Thymus (tissue), 11 donors: ENCODE measurements at regions not wholly inside any gene's neighbourhood (a gene's known extent, or its start where the extent isn't known, plus 50 kb on each side); places are given as distances from the start of the nearest gene placed in this dataset.
"Not testable (repeated sequence)": the region's sequence is repeated elsewhere in the genome, so short reads cannot be mapped to it uniquely, and the experiment has no call there.

ENCODE experiments used
- DNase-seq, 9 donors: peaks; one replicate each; pipeline ENCODE4 v3.0.0-alpha.2; 2013; ENCODE audit warnings: low spot score in 9 of 9, low read depth in 6 of 9, missing footprints in 1 of 9
- H3K27ac ChIP-seq, 2 donors: one replicate each; pipeline ENCODE4 v1.5.1; 2013; ENCODE audit warnings: control low read depth in 1 of 2, low read depth in 1 of 2, low read length in 1 of 2, mild to moderate bottlenecking in 1 of 2, moderate library complexity in 1 of 2
- H3K27me3 ChIP-seq, 2 donors: one replicate each; pipeline ENCODE4 v1.5.1; 2013; ENCODE audit warnings: low read length in 1 of 2; ENCODE audit not compliant: control insufficient read depth in 2 of 2, insufficient read depth in 1 of 2
- H3K36me3 ChIP-seq, 2 donors: one replicate each; pipeline ENCODE4 v1.5.1; 2013; ENCODE audit warnings: low read length in 1 of 2, mild to moderate bottlenecking in 1 of 2, moderate library complexity in 1 of 2; ENCODE audit not compliant: control insufficient read depth in 2 of 2, insufficient read depth in 2 of 2
- H3K4me1 ChIP-seq, 2 donors: one replicate each; pipeline ENCODE4 v1.5.1; 2013; ENCODE audit warnings: low read length in 2 of 2; ENCODE audit not compliant: control insufficient read depth in 2 of 2, insufficient read depth in 2 of 2
- H3K4me3 ChIP-seq, 2 donors: one replicate each; pipeline ENCODE4 v1.5.1; 2013; ENCODE audit warnings: low read length in 2 of 2, control low read depth in 1 of 2, mild to moderate bottlenecking in 1 of 2
- H3K9me3 ChIP-seq, 2 donors: one replicate each; pipeline ENCODE4 v1.5.1; 2013; ENCODE audit warnings: low read length in 1 of 2, mild to moderate bottlenecking in 1 of 2; ENCODE audit not compliant: control insufficient read depth in 2 of 2, insufficient read depth in 1 of 2
- WGBS: extraction: QIAGEN DNeasy Blood & Tissue Kit; methylation state at CpG from one replicate; pipeline ENCODE4 v1.1.7; 2013; 5-methylcytosine and 5-hydroxymethylcytosine counted together
- donor health status: healthy.

DNA sequence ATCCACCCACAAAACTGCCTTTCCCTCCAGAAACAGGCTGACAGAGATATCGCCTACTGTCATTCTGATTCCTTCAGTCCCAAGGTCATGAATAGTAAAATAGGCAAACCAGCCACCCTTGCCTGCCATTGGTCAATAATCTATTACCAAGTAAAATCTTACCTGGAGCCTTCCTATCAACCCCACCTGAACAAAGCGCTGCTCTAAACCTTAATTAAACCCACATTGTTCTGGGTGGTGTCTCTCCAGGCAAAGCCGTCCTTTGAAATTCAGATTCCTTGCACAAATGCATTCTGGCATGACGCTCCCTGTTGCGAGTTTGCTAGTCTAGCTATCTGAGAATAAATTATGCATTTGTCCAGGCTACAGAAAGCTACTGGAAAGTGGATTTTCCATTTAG is 291.6 kb upstream of the ECI2 start:
- H3K9me3 ChIP-seq = peaks cover 0 to 7% of the 10 kb centered on the region in 2 donors
- no peaks in the 10 kb centered on the region for H3K36me3 ChIP-seq
- WGBS = 96% methylated on average over 5 of the region's 5 CpGs
- DNase-seq = no peak
- no peaks in the 10 kb centered on the region for H3K4me1 ChIP-seq
- H3K27me3 ChIP-seq = no peaks in the 10 kb centered on the region
- H3K27ac ChIP-seq = no peak overlapping the region
- no peak overlapping the region for H3K4me3 ChIP-seq

DNA sequence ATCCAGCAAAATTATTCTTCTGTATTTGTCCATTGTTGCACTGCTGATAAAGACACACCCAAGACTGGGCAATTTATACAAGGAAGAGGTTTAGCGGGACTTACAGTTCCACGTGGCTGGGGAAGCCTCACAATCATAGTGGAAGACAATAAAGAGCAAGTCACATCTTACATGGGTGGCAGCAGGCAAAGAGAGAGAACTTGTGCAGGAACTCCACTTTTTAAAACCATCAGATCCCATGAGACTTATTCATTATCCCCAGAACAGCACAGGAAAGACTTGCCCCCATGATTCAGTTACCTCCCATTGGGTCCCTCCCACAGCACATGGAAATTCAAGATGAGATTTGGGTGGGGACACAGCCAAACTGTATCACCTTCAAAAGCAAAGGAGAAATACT is 286.5 kb upstream of the ECI2 start:
- H3K4me1 ChIP-seq = no peaks in the 10 kb centered on the region
- WGBS = 89% methylated on average over 2 of the region's 2 CpGs

DNA sequence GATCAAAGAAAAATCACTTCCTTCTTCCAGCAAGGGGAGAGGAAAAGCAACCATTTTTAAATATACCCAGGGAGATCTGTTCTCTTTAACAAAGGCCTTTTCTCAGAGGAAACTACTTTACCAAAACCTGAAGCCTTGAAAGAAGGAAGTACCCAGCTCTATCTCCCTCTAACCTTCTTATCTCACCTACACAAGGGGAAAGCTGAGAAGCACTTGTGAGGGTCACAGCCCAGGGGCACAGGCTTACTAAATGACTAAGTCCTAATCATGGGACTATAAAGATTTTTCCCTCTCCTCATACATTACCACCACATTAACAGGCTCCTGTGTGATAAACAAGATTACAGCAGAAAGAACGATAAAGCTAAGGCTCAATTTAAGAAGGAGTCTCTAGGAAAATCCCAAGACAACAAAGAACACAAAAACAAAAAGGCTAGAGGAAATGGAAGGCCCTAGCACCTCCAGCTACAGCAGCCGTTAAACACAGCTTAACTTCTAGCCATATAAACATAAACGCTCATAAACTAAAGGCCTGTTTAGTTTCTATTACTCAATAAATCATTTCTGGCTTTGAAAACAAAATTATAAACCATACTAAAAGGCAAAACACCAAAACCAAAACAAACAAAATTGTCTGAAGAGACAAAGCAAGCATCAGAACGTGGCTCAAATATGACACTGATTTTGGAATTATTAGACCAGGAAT is 284.9 kb upstream of the ECI2 start:
- DNase-seq = no peak
- Histone ChIP-seq H3K27me3 (no peaks in the 10 kb centered on the region), H3K4me1 (no peaks in the 10 kb centered on the region), H3K27ac (no peak overlapping the region), H3K36me3 (no peaks in the 10 kb centered on the region), H3K9me3 (peaks cover 0 to 3% of the 10 kb centered on the region in 2 donors), H3K4me3 (no peak overlapping the region)
- WGBS = 93% methylated on average over 4 of the region's 4 CpGs

More for the DNA sequence above, 286.5 kb upstream of the ECI2 start:
- no peaks in the 10 kb centered on the region for H3K27me3 ChIP-seq
- peaks cover 0 to 3% of the 10 kb centered on the region in 2 donors for H3K9me3 ChIP-seq
- H3K4me3 ChIP-seq = no peak overlapping the region
- no peaks in the 10 kb centered on the region for H3K36me3 ChIP-seq
- H3K27ac ChIP-seq = no peak overlapping the region
- no peak for DNase-seq

DNA sequence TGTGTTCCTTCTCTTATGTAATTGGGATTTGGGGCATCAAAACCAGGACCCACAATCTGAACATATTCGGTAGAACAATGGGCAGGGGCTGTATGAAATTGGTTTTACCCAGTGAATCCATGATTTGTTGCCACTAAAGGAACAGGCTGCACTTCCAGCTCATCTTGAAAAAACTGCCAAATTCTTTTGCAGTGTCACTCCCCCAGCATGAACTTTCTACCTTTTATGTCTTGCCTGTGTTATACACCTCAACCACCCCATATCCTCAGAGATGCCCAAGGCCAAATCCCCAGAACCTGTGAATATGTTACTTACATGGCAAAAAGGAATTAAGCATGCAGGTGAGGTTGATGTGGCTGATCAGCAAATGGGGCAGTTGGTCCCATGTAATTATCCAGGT is 280.2 kb upstream of the ECI2 start:
- no peaks in the 10 kb centered on the region for H3K4me1 ChIP-seq
- no peak overlapping the region for H3K4me3 ChIP-seq
- H3K27me3 ChIP-seq = no peaks in the 10 kb centered on the region
- no peak overlapping the region for H3K27ac ChIP-seq
- no peaks in the 10 kb centered on the region for H3K36me3 ChIP-seq
- no peaks in the 10 kb centered on the region for H3K9me3 ChIP-seq
- DNase-seq = no peak
- 98% methylated on average over 1 of the region's 1 CpG for WGBS

DNA sequence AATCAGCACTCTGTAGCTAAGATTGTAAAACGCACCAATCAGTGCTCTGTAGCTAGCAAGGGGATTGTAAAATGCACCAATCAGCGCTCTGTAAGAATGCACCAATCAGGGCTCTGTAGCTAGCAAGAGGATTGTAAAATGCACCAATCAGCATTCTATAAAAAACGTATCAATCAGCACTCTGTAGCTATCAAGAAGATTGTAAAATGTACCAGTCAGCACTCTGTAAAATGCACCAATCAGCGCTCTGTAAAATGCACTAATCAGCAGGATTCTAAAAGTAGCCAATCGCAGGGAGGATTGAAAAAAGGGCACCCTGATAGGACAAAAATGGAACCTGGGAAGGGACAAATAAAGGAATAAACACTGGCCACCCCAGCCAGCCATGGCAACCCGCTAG is 278.7 kb upstream of the ECI2 start:
- DNase-seq, H3K4me3 ChIP-seq, H3K36me3 ChIP-seq, H3K4me1 ChIP-seq, H3K27ac ChIP-seq, H3K27me3 ChIP-seq, H3K9me3 ChIP-seq: not testable (repeated sequence)
- WGBS = 88% methylated on average over 6 of the region's 6 CpGs

DNA sequence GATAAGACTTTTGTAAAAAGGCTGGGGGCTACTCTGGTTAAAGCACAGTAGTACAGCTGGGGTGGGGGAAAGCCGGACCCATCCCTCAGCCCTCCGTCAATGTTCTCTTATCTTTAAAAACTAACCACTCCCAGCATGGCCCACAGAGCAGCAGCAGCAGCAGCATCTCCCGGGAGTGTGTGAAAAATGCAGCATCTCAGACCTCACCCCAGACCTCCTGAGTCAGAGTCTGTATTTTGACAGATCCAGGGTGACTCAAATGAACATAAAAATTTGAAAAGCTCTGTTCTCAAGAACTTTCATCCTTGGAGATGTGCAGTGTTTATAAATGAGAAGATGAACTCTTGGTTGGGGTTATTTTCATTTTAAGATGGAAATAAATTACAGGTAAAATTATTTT is 277.7 kb upstream of the ECI2 start:
- Histone ChIP-seq H3K9me3 (no peaks in the 10 kb centered on the region), H3K4me3 (no peak overlapping the region), H3K36me3 (no peaks in the 10 kb centered on the region), H3K4me1 (no peaks in the 10 kb centered on the region), H3K27me3 (no peaks in the 10 kb centered on the region), H3K27ac (no peak overlapping the region)
- no peak for DNase-seq
- WGBS = 97% methylated on average over 3 of the region's 3 CpGs

DNA sequence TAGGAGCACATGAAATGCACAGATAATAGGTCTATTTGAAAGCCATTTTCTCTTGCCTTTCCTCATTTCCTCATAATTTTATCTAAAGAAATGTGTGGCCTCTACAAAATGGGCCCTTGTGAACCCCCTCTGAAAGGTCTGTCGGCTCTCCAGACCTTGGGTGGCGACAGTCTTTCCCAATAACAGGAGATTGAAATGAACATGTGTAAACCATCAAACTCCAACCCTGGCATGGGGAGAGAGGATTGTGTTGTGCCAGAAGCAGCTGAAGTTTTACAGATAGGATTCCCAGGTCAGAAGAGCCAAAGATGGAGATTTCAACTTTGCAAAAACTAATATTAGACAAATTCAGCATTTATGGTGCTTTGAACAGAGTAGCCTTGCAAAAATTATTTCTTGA is 277.1 kb upstream of the ECI2 start:
- WGBS = 98% methylated on average over 2 of the region's 2 CpGs
- no peaks in the 10 kb centered on the region for H3K36me3 ChIP-seq
- no peaks in the 10 kb centered on the region for H3K4me1 ChIP-seq
- H3K27me3 ChIP-seq = no peaks in the 10 kb centered on the region
- no peaks in the 10 kb centered on the region for H3K9me3 ChIP-seq
- DNase-seq = no peak
- no peak overlapping the region for H3K27ac ChIP-seq
- H3K4me3 ChIP-seq = no peak overlapping the region

DNA sequence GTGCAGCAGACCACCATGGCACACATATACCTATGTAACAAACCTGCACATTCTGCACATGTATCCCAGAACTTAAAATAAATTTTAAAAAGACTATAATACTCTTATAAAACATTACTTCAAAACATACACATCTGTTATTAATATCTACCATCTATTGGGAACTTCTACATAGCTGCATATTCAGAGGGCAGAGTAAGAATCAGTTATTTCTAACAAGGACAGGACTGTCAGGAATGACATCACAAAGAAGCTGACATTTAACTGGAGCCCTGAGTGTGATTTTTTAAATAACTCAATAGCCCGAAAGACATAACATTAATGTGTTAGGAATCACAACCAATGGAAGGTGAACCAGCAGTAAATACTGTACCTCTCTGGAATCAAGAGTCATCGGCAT is 276.7 kb upstream of the ECI2 start:
- no peaks in the 10 kb centered on the region for H3K9me3 ChIP-seq
- H3K4me3 ChIP-seq = no peak overlapping the region
- H3K27ac ChIP-seq = no peak overlapping the region
- H3K27me3 ChIP-seq = no peaks in the 10 kb centered on the region
- DNase-seq = no peak
- WGBS = 50% methylated on average over 2 of the region's 2 CpGs
- no peaks in the 10 kb centered on the region for H3K36me3 ChIP-seq
- no peaks in the 10 kb centered on the region for H3K4me1 ChIP-seq

DNA sequence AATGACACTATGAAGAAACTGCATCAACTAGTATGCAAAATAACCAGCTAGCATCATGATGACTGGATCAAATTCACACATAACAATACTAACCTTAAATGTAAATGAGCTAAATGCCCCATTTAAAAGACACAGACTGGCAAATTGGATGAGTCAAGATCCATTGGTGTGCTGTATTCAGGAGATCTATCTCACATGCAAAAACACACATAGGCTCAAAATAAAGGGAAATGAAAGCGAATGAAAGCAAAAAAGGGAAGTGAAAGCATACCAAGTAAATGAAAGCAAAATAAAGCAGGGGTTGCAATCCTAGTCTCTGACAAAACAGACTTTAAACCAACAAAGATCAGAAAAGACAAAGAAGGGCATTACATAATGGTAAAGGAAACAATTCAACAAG is 272.3 kb upstream of the ECI2 start:
- H3K4me3 ChIP-seq, H3K27me3 ChIP-seq, H3K36me3 ChIP-seq, H3K27ac ChIP-seq, H3K9me3 ChIP-seq, H3K4me1 ChIP-seq: not testable (repeated sequence)
- peak in 1 of 9 donors; percentile 10 for DNase-seq
- WGBS = 13% methylated on average over 1 of the region's 1 CpG
